NCI-H2227 treated with DMSO at 0.1 percent for 48 hours (cell line): ENCODE measurements at regions not wholly inside any gene's neighbourhood (a gene's known extent, or its start where the extent isn't known, plus 50 kb on each side); places are given as distances from the start of the nearest gene placed in this dataset.
A peak's percentile ranks its signal among the peaks of the same experiment; 100 is the strongest.

ENCODE experiments used
- DNase-seq: peaks from one replicate; lab custom pipeline; 2025; lab: John Stamatoyannopoulos, UW

DNA sequence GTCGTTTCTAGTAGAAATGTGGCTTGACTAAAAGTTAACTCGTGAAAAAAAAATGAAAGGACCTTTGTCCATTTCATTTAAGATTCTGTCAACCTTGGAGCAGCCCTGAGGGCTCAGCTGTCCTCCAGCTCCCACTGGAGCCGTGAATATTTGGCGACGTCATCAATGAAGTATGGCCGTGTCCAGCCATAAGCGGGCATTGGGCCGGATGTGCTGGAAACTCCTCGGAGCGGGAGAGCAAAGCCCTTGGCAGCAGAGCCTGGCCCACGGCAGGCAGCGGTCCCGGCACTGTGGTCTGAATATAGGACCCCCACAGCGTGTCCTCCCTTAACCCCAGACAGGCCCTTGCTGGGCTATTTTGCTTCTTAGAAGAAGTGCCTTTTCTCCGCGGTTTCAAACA is 50.0 kb downstream of the JAKMIP3 start:
- no peak for DNase-seq

DNA sequence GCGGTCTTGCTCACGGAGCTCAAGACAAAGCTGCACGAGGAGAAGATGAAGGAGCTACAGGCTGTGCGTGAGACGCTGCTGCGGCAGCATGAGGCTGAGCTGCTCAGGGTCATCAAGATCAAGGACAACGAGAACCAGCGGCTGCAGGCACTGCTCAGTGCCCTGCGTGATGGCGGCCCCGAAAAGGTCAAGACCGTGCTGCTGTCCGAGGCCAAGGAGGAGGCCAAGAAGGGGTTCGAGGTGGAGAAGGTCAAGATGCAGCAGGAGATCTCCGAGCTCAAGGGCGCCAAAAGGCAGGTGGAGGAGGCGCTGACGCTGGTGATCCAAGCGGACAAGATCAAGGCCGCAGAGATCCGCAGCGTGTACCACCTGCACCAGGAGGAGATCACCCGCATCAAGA is 51.4 kb downstream of the JAKMIP3 start:
- DNase-seq, result no peak

DNA sequence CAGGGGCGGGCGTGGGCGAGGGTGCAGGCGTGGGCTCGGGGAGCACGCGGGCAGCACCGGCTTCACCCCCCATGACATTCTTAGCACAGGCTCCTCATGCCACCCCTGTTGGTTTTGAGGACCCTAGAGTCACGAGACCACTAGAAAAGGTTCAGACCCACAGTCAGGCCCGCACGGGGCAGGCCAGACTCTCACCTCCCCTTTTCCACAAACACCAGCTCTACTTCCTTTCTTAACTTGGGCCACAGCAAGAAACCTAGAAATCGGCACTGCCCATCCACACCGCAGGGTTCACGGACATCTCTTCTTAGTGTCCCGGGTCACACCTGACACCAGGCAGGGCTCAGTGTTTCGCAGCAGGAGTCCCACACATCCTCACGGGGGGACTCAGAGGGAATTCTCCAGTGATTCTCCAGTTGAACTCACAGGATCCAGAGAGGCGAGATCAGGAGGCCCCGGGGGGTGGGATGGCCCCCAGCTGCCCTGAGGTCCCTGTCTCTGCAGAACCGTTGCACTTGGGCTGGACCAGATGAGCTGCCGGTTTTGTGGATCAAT is 52.0 kb downstream of the JAKMIP3 start:
- DNase-seq, result no peak

DNA sequence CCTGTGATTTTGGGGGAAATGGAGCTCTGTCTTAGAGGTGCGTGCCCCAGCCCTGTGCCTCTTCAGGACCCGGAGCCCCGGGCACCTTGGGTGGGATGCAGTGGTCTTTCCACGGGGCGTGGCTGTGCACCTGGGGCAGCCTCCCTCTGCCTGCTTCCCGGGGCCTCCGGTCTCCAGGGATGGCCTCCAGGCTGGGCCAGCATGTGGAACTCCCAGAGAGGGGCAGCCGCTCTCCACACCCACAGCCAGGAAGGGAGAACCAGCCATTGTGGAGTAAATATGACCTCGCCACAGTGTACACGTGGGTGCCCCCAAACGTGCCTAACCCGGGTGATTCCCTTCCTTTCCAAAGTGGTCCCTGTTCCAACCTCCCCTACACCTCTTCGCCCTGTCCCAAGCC is 52.6 kb downstream of the JAKMIP3 start:
- DNase-seq, result no peak

DNA sequence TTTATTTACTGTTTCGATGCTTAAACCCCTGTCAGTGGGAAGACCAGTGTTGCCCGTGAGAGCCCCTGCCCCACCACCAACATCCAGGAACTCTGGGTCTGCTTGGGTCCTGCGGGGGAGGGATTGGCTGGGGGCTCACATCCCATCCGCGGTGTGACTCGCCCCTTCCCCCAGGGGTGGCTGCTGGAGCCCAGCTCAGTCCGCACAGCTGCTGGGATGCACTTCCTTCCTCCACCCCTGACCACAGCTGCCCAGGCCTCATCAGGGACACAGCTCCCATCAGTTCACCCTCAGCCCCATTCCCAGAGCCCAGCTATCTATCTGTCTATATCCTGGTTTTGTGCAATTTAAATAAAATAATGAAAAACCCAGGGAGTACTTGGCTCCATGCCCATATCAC is 54.5 kb downstream of the JAKMIP3 start:
- DNase-seq, result no peak

DNA sequence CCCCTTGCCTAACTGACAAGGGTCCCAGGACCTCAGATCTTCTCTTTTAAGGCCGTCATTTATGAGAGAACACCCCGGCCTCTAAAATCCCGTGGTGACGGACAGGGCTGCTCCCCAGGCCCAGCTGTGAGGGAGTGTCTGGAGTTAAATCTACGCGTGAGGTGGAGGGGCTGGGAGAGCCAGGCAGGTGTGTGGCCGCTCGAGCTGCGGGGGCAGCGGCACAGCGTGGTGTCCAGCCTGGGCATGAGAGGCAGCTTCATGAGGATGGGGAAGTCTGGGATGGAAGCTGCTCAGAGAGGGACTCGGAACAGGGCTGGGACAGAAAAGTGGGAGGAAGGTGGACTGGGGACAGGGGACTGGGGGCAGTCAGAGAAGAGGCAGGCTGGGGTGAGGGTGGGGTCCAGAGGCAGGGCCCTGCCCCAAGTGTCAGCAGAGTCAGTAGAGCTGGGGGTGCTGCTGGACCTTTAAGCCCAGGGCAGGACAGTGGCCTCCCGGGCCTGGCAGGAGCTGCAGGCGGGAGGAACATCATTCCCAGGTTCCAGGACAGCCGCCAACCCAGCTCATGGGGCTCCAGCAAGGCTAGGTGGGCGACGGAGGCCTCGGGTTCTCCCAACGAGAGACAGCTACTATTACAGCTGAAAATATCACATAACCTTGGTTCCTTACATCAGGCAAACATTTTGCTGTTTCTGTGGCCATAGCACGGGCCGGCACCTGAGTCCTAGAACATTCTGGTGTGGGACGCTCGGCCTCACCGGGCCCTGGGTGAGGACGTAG is 55.2 kb downstream of the JAKMIP3 start:
- DNase-seq, result no peak

DNA sequence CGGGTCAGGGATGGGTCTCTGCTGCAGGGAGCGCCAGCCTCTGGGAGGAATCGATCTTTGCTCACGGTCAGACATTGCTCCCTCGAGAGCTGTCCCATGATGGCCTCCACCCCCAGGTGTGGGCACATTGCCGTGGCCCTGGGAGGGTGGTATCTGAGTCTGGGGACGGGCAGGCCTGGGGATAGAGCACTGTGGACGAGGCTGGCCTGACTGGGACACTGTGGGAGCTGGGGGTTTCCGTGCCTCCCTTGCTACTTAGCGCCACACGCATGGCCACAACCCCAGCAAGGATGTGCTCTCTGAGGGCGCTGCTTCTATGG is 55.7 kb downstream of the JAKMIP3 start:
- DNase-seq, result no peak

DNA sequence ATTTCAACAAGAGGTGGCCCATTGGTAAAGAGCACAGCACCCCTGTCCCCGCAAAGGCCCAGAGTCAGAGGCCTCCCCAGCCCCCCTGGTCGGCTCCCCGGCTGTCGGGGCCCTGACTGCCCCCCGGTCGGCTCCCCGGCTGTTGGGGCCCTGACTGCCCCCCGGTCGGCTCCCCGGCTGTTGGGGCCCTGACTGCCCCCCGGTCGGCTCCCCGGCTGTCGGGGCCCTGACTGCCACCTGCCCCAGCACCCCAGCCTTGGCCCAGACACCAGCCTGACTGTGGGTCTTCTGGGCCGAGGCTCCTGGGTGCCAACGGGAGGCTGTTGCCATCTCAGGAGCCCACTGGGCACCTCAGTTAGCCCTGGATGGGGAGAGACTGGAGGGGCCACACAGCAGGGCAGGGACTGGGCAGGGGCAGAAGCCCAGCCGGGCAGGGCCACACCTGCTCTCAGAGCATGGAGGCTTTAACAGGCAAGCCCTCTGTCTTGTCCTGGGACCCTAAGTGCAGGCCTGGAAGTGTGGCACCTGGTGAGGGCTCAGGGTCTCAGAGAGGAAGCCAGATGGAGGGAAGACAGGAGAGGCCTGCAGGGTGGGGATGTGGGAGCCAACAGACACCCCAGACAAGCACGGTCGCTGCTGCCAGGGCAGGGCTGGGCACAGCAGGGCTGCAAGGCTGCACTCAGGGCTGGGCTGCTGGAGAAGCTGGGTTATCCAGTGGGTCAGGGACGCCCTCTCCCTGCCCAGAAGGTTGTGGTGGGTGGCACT is 56.5 kb downstream of the JAKMIP3 start:
- DNase-seq, result no peak

DNA sequence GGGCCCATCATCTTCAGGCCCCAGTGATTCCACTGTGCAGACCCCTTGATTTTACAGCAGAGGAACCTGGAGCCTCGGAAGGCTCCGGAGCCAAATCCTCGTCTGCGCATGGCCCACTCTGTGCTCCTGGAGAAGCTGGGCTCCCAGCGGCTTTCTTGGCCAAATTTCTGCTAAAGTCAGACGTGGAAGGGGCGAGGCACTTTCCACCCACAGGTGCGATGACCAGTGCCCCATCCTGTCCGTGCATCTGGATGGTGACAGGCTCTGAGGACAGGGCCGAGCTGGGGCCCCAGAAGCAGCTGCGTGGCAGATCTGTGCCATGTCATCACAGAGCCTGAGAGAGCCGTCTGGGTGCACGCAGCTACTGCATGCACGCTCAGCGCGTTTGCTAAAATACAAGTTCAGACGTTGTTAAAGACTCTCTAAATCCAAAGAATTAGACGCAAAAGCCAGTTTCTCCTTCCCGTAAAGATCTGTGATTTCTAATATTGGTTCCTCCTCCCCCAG is 57.2 kb downstream of the JAKMIP3 start:
- no peak for DNase-seq

DNA sequence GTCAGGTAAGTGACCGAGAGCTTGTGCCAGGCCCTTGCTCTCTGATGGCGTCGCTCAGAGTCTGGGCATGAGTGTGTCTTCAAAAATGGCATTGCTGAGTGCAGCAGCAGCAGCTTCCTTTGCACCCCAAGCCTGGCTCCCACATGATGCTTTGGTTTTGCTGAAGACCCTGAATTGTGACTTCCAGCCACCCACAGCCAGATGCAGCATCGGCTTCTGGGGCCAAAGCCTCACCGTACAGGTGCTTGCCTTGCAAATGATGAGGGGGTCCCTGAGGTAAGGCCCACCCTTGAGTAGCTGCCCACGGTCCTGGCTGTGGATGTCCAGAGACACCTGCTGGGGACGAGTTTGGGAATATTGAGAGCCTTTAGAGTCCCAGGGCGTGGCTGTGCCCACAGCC is 57.9 kb downstream of the JAKMIP3 start:
- no peak for DNase-seq

DNA sequence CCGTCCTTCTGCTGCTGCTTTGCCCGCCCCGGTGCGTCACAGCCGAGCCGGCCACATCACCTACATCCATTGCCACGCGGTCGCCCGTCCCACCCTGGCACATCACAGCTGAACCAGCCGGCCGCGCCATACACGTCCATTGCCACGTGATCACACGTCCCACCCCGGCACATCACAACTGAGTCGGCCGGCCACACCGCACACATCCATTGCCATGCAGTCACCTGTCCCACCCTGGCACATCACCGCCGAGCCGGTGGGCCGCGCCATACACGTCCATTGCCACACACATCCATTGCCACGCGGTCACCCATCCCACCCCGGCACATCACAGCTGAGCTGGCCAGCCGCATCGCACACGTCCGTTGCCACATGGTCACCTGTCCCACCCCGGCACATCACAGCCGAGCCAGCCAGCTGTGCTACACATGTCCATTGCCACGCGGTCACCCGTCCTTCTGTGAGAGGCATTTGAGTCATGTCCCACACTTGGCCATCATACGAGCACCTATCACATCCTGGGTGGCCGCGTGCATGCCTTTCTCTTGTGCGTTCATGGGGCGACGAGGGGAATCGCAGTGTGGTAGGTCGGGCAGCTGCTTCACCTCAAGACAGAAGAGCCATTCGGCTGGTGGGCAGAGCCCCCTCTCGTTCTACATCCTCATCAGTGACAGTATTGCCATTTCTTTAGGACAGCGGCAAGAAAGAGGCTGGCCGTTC is 58.6 kb downstream of the JAKMIP3 start:
- DNase-seq, result no peak

DNA sequence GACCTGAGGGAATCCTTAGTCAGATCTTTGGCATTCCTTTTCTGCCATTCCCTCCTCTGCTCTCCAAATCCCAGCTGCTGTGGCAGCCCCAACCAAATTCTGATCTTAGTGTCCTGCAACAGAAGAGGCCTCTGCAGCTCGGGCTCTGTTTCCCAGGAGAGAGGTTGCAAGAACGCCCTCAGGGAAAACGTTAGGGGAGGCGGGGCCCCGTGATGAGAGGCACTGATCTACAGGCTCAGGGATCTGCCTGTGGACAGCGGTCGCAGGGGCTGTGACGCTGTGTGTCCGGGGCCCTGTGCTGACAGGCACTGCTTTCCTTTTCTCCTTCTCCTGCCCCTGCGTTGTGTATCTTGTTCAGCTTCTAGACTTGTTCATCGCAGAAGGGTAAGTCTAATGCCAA is 57.3 kb upstream of the DPYSL4 start:
- DNase-seq, result no peak

DNA sequence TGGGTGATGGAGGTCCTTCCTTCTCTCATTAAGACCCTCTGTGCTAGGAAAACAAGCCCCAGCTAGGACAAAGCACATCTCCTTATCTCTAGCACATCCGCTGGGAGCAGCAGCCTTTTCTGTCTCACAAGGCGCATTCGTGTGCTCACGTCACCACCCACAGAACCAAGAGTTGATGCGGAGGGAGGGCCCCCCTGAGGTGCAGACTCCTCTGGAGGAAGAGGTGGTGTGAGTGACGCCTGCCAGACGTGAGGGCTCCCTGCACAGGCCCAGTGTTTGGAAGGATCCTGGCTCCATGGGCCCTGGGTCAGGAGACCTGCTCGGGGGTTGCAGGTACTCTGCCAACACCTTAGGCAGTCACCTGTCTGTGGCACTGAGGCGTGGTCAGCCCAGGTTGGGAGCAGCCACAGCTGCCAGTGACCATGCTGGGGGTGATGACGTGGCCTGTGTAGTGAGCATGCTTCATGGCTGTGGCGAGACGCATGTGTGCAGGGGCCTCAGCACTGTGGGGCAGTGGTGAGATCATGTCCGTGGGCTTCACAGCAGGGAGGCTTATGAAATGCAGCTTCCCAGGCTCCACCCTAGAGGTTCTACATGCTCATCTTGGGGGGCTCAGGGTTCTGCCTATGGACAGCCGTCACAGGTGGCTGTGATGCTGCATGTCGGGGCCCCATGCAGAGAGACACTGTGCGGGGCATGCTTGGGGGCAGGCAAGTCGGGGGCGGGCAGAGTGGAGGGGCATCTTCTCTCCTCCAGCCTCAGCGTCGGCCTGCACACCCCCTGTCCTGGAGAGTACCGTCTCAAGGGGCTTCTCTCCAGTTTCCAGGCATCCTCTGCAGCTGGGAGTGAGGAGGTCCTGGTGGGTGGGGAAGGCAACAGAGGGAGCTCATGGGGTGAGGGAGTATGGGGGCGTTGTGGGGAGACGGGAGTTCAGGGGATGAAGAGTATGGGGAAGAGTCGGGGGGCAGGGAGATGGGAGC is 56.2 kb upstream of the DPYSL4 start:
- DNase-seq, result no peak

DNA sequence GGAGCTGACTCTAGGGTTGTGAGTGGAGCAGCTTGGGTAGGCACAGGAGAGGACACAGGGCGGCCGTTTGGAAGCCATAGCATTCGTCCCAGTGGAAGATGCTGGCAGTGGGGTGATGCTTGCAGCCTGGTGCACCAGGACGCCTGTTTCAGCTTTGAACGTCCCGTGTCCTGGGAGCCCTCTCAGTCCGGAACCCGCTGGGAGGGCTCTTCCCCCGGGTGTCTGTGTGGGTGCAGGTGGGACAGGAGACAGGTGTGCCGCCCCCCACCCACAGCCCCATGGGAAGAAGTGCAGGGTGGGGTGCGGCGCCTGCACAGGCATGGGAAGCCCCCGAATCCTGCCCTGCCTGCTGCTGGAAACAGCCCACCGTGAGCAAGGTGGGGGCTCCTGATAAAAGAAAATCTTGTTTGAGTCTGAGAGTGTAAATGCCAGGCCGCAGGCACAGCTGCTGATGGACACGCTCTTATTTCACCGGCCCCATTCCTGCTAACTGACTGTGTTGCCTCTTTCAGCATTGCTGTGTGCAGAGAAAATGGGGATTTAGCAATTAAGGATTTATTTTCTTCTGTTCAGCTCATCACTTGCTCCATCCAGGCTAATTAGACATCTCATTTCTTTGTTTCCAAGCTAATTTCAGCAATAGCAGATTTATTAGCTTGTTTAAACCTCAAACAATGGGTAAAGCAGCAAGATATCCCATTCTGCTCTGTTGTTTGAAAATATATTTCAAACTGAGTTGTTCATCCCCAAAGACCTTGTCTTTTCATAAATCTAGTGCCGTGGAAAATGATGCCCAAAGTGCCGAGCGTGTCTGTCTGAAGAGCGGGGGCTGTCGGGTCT is 54.9 kb upstream of the DPYSL4 start:
- no peak for DNase-seq

DNA sequence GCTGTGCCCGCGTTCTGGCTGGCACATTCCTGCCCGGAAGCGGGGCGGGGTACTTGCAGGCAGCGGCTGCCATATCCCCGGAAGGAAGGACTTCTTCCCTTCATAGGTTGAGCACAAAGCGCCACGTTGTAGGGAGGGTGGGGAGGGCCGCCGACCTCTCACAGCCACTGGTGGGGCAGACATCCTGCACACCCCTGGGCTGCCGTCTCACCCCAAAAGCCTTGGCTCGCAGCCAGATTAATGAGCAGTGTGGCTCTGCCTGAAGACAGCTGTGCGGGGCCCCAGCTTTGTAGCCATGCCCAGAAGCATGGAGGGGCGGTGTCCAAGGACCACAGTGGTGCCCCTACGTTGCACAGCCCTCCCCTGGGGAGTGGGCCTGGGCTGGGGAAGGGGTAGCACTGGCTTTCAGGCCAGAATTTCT is 54.3 kb upstream of the DPYSL4 start:
- DNase-seq, result no peak

DNA sequence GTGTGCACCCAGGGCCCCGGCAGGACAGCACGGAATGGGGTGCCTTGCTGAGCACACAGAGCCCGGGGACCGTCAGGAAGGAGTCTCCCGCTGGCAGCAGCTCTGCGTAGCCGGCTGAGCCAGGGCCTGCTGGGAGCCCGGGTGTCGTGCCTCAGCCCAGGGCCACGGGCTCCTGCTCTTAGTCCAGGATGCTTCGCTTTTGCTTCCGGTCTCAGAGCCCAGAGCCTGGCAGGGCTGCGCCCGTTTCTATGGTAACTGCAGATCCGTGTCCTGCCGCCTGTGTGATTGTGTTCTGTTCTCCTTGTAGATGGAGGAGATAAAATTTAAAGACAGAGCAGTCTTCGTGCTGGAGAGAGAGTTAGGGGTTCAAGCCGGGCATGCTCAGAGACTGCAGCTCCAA is 53.7 kb upstream of the DPYSL4 start:
- DNase-seq, result peak; percentile 32

DNA sequence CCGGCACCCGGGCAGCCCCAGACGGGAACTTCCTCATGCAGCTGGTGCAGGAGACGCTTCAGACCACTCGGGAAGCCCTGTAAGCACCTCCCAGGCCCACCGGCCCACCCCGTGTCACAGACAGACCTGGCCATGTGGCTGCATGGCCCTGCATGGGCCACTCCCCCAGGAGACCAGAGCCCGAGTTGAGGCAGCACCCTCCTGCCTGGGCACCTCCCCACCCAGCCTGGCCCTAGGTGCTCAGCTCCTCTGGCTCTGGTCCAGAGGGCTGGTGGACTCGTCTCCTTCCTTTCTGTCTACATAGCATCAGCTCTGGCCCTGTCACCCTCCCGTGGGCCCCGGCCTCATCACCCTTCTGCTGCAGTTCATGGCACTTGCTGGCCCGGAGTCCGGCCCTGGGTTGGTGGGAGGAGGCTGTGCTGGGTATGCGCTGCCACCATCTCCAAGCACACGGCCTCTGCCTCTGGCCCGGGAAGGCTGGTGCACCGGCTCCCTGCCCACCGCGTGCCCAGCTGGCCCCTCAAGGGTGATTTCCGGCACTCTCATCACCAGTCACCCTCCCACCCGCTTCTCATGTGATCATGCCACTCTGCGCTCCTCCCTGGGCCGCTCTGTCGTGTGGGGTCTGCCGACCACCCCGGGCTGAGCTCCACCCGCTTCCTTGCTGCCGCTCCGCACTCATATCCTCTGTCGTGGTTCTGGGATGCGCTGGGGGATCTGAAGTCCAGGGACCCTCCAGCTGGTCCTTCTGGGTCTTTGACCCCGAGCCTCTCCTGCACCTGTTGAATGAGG is 53.1 kb upstream of the DPYSL4 start:
- DNase-seq, result no peak

DNA sequence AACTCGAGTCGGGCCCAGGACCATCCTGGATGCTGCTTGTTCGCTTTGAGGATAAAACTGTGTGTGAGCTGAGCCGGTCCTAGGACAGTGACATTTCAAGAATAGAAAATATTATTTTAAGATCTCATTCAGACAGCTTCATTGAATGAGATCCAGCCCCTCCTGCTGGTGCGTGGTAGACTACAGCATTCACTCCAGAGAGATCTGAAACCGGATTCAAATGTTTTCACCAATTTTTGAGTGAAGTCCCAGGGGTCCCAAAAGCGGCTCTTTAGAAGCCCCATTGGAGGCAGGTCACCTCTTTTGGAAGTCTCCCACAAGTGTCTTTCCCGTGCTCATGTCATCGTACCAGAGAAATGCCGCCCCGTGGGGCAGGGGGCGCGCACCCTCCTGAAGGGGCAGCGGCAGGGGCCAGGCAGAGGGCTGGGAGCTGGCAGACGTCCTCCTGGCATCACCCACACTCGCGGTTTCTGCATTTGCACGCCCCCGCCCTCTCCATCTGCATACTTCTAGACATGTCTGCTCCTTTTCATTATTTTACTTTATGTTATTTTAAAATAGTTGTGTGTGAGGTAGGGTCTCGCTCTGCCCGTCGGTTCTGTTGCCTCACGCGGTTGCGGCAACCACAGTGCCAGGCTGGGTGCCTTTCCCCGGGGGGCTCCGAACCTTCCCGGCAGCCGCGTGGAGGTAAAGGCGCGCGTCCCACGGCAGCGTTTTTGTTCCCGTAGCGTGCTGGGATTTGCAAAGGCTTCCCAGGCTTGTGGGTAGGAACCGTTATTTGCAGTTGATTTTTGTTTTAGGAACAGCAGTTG is 52.3 kb upstream of the DPYSL4 start:
- DNase-seq, result no peak
